A172 (cell line): ENCODE measurements at regions not wholly inside any gene's neighbourhood (a gene's known extent, or its start where the extent isn't known, plus 50 kb on each side); places are given as distances from the start of the nearest gene placed in this dataset.
"Not testable (repeated sequence)": the region's sequence is repeated elsewhere in the genome, so short reads cannot be mapped to it uniquely, and the experiment has no call there.

Experiments used
- DNase-seq: peaks from one replicate; pipeline ENCODE4 v3.0.0-alpha.2; 2015; ENCODE audit warnings: low spot score

DNA sequence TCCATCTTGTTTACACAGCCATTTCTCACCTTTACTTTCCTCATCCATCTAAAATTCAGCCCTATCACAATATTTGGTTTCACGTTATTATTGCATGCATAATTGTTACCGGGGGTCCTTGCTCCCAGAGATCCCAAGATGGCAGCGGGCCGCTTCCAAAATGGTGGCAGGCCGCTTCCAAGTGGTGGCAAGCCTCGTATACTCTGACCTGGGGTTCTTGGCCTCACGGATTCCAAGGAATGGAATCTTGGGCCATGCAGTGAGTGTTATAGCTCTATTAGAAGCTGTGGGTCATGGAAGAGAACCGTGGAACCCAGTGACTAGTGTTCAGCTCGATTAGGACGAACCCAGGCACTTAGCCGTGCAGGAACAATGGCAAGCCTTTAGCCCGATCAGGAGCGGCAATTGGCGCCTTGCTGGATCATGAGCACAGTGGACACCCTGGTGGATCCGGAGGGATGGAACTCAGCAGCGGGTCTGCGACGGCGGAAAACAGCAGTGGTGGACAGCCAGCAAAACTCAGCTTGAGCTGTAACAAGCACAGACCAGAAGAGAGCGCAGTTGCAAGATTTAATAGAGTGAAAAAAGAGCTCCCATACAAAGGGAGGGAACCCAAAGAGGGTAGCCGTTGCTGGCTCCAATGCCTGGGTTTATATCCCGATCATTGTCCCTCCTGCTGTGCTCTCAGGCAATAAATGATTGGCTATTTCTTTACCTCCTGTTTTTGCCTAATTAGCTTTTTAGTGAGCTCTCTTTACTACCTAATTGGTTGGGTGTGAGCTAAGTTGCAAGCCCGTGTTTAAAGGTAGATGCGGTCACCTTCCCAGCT lies 756.2 kb upstream of the CTNND2 start:
- peak; percentile 26 for DNase-seq

DNA sequence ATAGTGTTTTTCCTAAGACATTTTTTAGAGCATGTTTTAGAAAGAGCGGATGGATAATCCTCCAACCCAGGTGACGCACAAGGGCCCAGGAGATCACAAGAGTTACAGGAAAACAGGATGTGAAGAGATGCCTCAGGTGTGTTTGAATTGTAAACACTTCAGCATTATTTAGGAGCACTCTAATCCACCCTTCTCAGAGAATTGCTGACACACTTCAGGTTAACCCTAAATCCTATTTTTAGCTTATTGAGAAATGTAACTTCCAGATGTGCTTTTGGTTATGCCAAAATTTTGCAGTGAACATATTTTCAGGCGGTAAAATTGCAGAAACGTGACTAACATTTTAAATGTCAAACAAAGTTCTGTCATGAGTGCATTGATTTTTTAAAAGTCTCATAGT lies 755.4 kb upstream of the CTNND2 start:
- DNase-seq: no peak

DNA sequence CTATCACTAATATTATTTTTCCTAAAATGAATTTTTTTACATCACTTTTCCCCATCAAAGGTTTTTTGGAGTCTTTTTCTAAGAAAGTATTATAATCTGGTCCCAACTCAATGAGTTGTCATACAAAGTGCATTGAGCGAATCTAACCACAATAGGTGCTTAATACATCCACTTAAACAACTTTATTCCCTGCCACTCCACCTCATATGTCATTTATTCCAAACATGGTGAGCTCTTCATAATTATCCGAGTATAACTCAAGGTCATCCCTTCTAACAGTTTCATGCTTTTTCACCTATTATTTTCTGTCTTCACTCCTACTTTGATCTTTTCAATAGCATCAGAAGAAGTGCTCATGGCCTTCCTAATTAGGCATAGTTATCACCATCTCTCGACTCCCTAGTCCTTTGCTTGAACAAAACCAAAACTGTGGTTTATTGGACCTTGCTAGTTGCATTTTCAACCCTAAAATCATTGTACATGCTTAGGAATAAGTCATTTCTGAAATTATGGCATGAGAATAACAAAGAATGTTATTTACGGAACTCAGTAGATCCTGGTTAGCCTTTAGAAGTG lies 754.7 kb upstream of the CTNND2 start:
- no peak for DNase-seq

GRCh38 chr5:12657914-12658474 lies 753.7 kb upstream of the CTNND2 start:
- not testable (repeated sequence) for DNase-seq

- DNase-seq: no peak
Observed at GRCh38 chr5:12655675-12656074, 751.4 kb upstream of the CTNND2 start.

GRCh38 chr5:12652201-12652600 lies 748.0 kb upstream of the CTNND2 start:
- DNase-seq: no peak

DNA sequence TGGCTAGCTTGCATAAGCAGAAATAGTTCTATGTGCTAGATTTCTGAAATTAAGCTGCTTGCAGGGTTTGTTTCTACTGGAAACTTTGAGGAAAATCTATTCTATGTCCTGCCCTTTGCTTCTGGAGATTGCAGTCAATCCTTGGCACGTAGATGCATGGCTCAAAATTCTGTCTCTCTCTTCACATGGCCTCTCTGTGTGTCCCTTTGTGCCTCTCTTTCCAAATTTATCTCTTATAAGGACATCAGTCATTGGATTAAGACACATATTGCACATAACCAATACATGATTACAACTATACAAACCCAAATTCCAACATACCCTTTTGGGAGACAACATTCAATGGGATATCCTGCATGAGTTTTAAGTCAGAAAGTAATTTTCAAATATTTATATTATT lies 744.3 kb upstream of the CTNND2 start:
- no peak for DNase-seq

GRCh38 chr5:12647613-12648012 lies 743.4 kb upstream of the CTNND2 start:
- DNase-seq: no peak

DNA sequence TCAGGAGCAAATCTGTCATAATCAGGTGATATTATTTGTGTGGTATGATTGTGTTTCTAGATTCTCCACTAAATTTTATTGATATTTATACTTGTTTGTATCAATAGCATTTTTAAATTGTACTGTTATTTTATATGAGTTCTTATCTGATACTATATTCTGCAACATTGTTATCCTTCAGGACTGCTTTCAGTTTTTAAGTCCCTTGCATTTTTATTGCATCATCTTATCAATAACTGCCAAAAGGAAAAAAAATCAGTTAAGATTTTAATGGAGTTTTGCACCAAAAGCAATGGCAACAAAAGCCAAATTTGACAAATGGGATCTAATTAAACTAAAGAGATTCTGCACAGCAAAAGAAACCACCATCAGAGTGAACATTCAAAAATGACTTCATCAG lies 741.3 kb upstream of the CTNND2 start:
- no peak for DNase-seq

DNA sequence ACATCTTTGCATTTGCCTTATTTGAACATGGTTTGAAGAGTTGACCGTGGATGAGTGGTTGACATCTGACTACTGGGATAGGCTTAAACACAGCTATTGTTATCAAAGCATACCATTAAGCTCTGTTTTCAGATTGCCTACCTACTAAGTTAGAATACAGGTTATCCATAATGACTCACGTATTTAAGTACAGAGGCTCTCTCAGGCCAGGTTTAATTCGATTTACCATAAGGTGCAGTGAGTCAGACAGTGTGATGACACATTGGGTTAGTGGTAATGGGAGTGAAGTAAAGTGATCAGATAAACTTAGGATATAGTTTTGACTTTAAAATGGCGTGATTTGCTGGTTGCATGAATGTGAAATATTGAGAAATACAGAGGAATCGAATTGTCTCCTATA lies 732.0 kb upstream of the CTNND2 start:
- peak; percentile 18 for DNase-seq

- no peak for DNase-seq
Observed at GRCh38 chr5:12626556-12626955, 722.3 kb upstream of the CTNND2 start.

DNA sequence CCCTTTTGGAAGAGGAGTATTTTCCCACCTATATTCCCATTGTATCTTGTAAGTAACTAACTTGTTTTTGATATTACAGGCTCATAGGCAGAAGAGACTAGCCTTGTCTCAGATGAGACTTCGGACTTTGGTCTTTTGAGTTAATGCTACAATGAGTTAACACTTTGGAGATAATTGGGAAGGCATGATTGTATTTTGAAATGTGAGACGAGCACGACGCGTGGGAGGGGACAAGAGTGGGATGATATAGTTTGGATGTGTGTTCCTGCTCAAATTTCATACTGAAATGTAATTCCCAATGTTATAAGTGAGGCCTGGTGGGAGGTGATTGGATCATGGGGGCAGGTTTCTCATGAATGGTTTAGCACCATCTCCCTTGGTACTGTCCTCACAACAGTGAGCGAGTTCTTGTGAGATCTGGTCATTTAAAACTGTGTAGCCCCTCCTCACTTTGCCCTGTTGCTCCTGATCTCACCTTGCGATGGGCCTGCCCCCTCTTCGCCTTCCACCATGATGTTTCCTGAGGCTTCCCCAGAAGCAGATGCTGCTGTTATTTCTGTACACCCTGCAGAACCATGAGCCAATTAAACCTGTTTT lies 721.5 kb upstream of the CTNND2 start:
- DNase-seq: no peak

DNA sequence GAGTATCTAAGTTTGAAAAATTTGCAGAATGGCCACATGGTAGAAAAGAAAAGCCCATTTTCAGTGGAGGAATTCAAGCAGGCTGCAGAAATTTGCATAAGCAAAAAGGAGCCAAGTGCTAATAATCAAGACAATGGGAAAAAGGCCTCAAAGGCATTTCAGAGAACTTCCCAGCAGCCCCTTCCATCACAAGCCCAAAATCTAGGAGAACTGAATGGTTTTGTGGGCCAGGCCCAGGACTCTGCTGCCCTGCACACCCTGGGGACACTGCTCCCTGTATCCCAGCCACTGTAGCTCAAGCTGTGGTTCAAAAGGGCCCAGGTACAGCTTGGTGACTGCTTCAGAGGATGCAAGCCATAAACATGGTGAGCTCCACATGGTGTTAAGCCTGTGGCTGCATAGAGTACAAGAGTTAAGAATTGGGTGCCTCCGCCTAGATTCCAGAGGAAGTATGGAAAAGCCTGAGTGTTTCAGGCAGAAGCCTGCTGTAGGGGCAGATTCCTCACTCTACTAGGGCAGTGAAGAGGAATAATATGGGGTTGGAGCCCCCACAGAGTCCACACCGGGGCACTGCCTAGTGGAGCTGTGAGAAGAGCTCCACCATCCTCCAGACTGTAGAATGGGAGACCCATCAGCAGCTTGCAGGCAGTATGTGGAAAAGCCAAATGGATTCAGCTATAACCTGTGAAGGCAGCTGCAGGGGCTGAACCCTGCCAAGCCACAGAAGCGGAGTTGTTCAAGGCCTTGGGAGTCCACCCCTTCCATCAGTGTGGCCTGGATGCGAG lies 720.7 kb upstream of the CTNND2 start:
- no peak for DNase-seq

DNA sequence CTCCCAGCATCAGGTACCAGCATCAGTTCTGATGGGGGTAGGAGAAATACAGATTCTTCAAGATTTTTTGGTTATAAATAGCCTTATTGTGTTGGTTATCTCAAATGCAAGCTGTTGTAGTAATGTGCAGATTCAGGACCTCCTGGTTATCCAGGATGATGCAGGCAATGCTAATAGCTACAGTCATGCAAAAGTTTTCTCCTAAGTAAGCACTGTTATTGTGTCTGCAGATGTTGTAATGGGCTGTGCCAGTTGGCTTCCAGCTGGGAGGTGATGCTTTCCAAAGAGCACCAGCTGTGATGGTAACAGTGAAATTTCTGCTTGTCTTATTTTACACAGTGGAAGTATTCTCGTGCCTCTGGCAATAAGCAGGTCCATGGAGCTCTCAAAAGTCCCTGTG lies 719.2 kb upstream of the CTNND2 start:
- no peak for DNase-seq

DNA sequence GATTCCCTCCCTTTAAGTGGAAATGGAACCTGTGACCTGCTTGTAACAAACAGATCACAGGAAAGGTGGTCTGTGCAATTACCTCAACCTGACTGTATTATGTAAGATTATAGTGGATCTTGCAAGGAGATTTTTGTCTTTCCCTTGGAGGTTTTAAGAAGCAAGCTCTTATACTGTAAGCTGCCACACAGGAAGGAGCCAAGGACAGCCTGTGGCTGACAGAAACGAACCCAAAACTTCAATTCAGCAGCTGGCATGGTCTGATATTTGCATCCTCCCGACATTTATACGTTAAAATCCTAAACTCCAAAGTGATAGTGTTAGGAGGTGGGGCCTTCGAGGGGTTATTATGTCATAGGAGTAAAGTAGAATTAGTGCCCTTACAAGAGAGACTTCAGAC lies 711.8 kb upstream of the CTNND2 start:
- DNase-seq: no peak

GRCh38 chr5:12615141-12615820 lies 711.0 kb upstream of the CTNND2 start:
- peak; percentile 61 for DNase-seq

DNA sequence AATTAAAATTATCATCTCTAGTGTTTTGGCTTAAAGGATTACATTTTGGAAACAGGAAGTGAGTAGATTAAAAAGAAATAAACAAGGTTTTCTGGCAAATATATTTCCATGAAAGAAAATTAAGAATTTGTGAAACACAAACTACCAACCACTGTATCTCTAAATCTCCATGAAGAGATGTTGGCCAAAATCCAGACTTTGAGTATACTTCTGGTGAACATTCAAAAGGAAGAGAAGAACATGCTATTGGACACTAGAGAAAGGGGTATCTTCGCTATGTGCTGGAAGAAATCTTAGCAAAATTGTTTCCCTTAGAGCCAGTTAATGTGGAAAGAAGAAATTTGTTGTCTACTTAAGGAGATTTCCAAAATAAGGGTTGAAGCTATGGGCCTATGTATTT lies 710.4 kb upstream of the CTNND2 start:
- DNase-seq: no peak

DNA sequence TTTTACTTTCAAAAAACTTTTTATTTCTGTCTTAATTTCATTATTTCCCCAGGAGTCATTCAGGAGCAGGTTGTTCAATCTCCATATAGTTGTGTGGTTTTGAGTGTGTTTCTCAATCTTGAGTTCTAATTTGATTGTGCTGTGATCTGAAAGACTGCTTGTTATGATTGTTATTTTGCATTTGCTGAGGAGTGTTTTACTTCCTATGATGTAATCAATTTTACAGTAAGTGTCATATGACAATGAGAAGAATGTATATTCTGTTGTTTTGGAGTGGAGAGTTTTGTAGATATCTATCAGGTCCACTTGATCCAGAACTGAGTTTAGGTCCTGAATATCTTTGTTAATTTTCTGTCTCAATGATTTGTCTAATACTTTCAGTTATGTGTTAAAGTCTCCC lies 706.9 kb upstream of the CTNND2 start:
- no peak for DNase-seq

DNA sequence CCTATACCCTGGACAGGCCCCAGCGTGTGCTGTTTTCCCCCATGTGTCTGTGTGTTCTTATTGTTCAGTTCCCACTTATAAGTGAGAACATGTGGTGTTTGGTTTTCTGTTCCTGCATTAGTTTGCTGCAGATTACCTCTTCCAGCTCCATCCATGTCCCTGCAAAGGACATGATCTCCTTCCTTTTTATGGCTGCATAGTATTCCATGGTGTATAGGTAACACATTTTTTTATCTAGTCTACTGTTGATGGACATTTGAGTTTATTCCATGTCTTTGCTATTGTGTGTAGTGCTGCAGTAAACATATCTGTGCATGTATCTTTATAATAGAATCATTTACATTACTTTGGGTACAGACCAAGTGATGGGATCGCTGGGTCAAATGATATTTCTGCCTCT lies 703.6 kb upstream of the CTNND2 start:
- not testable (repeated sequence) for DNase-seq

DNA sequence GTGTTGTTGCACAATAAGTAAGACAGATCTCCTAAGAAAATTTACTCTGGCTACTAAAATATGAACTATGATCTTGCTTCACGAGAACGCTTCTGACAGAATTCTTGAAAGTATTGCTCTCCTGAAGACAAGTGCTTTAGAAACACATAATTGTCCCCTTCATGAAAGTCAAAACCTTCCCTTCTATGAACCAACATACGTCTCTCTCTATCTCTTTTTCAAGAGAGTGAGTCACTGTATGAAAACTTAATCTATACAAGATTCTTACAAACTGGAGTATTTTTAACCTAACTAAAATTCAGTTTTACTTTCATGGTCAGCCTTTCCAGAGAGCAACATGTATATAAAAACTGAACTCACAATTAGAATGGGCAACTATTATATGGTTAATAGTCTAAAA lies 688.0 kb upstream of the CTNND2 start:
- DNase-seq: no peak

- DNase-seq: no peak
Observed at GRCh38 chr5:12586406-12586805, 682.2 kb upstream of the CTNND2 start.

DNA sequence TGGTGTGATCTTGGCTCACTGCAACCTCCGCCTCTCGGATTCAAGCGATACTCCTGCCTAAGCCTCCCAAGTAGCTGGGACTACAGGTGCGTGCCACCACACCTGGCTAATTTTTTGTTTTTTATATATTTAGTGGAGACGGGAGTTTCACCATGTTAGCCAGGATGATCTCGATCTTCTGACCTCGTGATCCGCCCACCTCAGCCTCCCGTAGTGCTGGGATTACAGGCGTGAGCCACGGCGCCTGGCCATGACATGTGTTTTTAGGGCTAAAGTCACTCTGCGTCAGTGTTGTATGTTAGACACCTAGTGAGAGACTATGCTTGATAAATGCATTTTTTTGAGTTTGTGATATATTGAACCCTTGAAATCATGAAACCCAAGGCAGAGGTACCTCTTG lies 674.6 kb upstream of the CTNND2 start:
- not testable (repeated sequence) for DNase-seq
